K562 (cell line): ENCODE measurements at regions not wholly inside any gene's neighbourhood (a gene's known extent, or its start where the extent isn't known, plus 50 kb on each side); places are given as distances from the start of the nearest gene placed in this dataset.
"Not testable (repeated sequence)": the region's sequence is repeated elsewhere in the genome, so short reads cannot be mapped to it uniquely, and the experiment has no call there.

Source experiments
- HDAC8 ChIP-seq: fragments of 450-650 bp; IDR thresholded peaks from 2 replicates; pipeline ENCODE4 v1.6.1; 2016; ENCODE audit warnings: mild to moderate bottlenecking, missing genetic modification characterization, moderate library complexity, missing compliant biosample characterization
- POLR2A ChIP-seq: fragments of 450-650 bp; conservative IDR thresholded peaks from 2 replicates; pipeline ENCODE4 v1.6.1; 2016
- ZNF217 ChIP-seq: sonication (generic); formaldehyde crosslinking; IDR thresholded peaks from 2 replicates; pipeline ENCODE4 v1.8.0; 2022; ENCODE audit warnings: mild to moderate bottlenecking, missing genetic modification reagents
- ZNF347 ChIP-seq: fragments of 450-650 bp; formaldehyde crosslinking; IDR thresholded peaks from 2 replicates; pipeline ENCODE4 v1.4.0; 2020; ENCODE audit warnings: low read depth, mild to moderate bottlenecking, moderate library complexity
- TF ChIP-seq, protein P1 (sequence below): IDR thresholded peaks from 2 replicates; pipeline ENCODE4 v1.6.1; 2016; ENCODE audit warnings: missing genetic modification characterization, missing compliant biosample characterization
- TF ChIP-seq, protein P2 (sequence below), 3 experiments: IDR thresholded peaks in 2 of 3; conservative IDR thresholded peaks in 1 of 3; 2 replicates each; pipeline ENCODE4 v1.5.1; 2011 to 2012; ENCODE audit warnings: low read length in 3 of 3, mild to moderate bottlenecking in 3 of 3, control low read depth in 2 of 3, improper control_type of control experiment in 1 of 3, inconsistent platforms in 1 of 3, low read depth in 1 of 3, mixed read lengths in 1 of 3, moderate library complexity in 1 of 3; ENCODE audit not compliant: insufficient read depth in 2 of 3

DNA sequence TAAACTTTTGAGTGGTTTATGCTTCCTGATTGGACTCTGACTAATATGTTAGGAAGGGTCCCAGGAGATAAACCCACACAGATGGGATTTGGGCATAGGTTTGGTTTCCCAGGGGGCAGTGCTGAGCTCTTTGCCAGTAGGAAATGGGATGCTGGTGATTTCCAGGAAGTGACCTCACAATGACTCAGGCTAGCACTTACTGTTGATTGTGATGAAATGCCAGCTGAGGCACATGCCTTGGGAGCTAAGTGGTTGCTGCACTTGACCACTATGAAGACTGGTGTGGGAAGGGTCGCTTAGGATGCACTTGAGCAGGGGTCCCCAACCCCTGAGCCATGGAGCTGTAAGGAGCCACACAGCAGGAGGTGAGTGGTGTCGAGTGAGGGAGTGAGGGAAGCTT is 55.5 kb upstream of the METTL14 start:
- TF ChIP-seq, protein P1, sequence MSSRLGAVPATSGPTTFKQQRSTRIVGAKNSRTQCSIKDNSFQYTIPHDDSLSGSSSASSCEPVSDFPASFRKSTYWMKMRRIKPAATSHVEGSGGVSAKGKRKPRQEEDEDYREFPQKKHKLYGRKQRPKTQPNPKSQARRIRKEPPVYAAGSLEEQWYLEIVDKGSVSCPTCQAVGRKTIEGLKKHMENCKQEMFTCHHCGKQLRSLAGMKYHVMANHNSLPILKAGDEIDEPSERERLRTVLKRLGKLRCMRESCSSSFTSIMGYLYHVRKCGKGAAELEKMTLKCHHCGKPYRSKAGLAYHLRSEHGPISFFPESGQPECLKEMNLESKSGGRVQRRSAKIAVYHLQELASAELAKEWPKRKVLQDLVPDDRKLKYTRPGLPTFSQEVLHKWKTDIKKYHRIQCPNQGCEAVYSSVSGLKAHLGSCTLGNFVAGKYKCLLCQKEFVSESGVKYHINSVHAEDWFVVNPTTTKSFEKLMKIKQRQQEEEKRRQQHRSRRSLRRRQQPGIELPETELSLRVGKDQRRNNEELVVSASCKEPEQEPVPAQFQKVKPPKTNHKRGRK: not testable (repeated sequence)
- TF ChIP-seq, protein P2, sequence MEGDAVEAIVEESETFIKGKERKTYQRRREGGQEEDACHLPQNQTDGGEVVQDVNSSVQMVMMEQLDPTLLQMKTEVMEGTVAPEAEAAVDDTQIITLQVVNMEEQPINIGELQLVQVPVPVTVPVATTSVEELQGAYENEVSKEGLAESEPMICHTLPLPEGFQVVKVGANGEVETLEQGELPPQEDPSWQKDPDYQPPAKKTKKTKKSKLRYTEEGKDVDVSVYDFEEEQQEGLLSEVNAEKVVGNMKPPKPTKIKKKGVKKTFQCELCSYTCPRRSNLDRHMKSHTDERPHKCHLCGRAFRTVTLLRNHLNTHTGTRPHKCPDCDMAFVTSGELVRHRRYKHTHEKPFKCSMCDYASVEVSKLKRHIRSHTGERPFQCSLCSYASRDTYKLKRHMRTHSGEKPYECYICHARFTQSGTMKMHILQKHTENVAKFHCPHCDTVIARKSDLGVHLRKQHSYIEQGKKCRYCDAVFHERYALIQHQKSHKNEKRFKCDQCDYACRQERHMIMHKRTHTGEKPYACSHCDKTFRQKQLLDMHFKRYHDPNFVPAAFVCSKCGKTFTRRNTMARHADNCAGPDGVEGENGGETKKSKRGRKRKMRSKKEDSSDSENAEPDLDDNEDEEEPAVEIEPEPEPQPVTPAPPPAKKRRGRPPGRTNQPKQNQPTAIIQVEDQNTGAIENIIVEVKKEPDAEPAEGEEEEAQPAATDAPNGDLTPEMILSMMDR (IDR thresholded peaks at IDR 0.05 in 2 of 3, conservative IDR thresholded peaks at IDR 0.05 in 1 of 3; ENCODE audit: insufficient read depth in 2 of 3, low read depth in 1 of 3, low read length in 3 of 3): not testable (repeated sequence)
- TF ChIP-seq POLR2A; ZNF217; ZNF347 (CRISPR knock-in tag); HDAC8 (tag): not testable (repeated sequence)
